HFFc6 (cell line): ENCODE measurements at regions not wholly inside any gene's neighbourhood (a gene's known extent, or its start where the extent isn't known, plus 50 kb on each side); places are given as distances from the start of the nearest gene placed in this dataset.
A peak's percentile ranks its signal among the peaks of the same experiment; 100 is the strongest.

Source experiments
- DNase-seq: peaks from one replicate; pipeline ENCODE4 v3.0.0-alpha.2; 2018
- H3K27ac Mint-ChIP-seq: 2 replicates; pipeline ENCODE4 v1.8.0; 2020; ENCODE audit warnings: mild to moderate bottlenecking, mixed read lengths
- H3K27me3 Mint-ChIP-seq: 2 replicates; pipeline ENCODE4 v1.8.0; 2021; ENCODE audit warnings: mild to moderate bottlenecking, moderate library complexity, mixed read lengths; ENCODE audit not compliant: insufficient read depth
- H3K36me3 Mint-ChIP-seq: 2 replicates; pipeline ENCODE4 v1.8.0; 2021; ENCODE audit warnings: low read depth, mixed read lengths
- H3K4me1 Mint-ChIP-seq: 2 replicates; pipeline ENCODE4 v1.8.0; 2020; ENCODE audit warnings: low read depth, mixed read lengths
- H3K4me3 Mint-ChIP-seq: 2 replicates; pipeline ENCODE4 v1.8.0; 2020; ENCODE audit warnings: mild to moderate bottlenecking, moderate library complexity, mixed read lengths
- H3K9me3 Mint-ChIP-seq: 2 replicates; pipeline ENCODE4 v1.8.0; 2020; ENCODE audit warnings: mild to moderate bottlenecking, mixed read lengths
- CTCF ChIP-seq: fragments of 200-600 bp; sonication (generic); IDR thresholded peaks from 2 replicates; pipeline ENCODE4 v1.5.0; 2021; ENCODE audit warnings: antibody characterized with exemption, mild to moderate bottlenecking

DNA sequence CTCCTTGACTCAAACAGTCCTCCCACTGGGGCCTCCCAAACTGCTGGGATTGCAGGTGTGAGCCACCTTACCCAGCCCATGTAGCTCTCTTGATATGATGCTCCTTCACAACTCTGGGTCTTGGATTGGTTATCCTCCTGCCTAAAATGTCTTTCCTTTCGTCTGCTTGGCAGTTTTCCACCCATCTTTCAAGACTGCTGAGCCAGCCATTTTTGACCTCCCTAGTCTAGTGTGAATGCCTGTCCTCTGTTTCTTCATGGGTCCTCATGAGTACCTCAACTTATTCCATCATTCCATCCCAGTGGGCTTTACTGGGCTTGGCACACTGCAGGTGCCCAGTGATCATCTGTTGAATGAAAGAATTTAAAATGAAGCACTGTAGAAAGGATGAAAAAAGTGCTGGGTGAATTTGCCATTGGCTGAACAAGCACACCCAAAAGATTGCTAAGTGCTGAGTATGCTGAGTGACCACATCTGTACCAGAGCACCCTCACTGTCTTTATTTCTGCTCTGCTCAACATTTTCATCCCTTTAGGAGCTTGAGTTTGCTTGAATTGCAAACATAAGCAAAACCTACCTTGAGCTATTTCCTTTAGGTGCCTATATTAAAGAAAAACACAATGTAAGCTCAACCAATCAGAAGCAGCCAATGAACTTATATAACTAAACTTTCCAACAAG lies 84.8 kb upstream of the FAM169A start:
- H3K9me3 Mint-ChIP-seq = peaks cover 5% of the 10 kb centered on the region
- peak overlapping the region; percentile 84 for H3K27ac Mint-ChIP-seq
- peak overlapping the region; percentile 72 for H3K4me3 Mint-ChIP-seq
- TF ChIP-seq CTCF = no peak
- peaks cover 96% of the 10 kb centered on the region for H3K4me1 Mint-ChIP-seq
- DNase-seq = peak; percentile 32
- H3K27me3 Mint-ChIP-seq = no peaks in the 10 kb centered on the region
- peaks cover 7% of the 10 kb centered on the region for H3K36me3 Mint-ChIP-seq

DNA sequence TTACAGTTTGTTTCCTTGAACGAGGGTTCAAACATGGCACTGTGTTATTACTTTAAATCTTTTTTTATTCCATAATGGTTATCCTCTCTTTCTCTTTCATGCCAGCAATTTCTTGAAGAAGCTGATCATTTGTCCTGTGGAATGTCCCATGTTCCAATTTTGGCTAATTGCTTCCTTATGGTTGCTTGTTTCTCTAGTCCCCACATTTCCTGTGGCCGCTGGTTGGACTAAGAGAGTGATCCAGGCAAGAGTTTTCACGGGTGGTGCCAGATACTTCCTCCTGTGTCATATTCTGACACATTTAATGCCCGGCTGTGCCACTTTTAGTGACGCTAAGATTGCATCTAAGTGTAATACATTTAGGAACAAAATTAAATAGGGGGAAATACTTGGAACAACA lies 83.8 kb upstream of the FAM169A start:
- H3K4me1 Mint-ChIP-seq = peaks cover 95% of the 10 kb centered on the region
- peak overlapping the region; percentile 72 for H3K4me3 Mint-ChIP-seq

DNA sequence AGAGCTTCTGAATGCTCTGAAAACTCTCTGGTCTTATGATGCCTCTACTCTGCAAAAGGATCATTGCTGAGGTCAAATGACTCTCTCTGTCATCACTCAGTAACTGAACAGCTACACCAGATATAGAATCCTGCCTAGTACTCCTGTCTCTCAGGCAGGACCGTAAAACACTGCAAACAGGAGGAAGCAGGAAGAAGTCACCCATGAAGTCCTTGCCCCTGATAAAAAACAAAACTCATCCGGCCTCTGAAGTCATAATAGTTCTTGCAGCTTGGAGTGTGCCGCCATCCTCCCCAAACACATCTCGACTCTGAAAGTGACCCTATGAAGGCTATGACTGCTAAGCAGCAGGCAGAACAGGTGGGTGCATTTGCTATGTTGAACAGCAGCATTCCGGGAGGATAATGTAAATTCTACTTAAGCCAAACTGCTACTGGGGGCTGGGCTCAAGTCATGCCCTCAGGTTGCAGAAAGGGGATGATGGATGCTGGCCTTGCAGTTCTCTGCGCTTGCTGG lies 81.9 kb upstream of the FAM169A start:
- TF ChIP-seq CTCF = no peak
- no peaks in the 10 kb centered on the region for H3K36me3 Mint-ChIP-seq
- H3K4me1 Mint-ChIP-seq = peaks cover 79% of the 10 kb centered on the region
- peak overlapping the region; percentile 73 for H3K4me3 Mint-ChIP-seq
- peak overlapping the region; percentile 78 for H3K27ac Mint-ChIP-seq
- peak; percentile 52 for DNase-seq
- no peaks in the 10 kb centered on the region for H3K9me3 Mint-ChIP-seq
- H3K27me3 Mint-ChIP-seq = no peaks in the 10 kb centered on the region

More for the DNA sequence above, 83.8 kb upstream of the FAM169A start:
- Mint-ChIP-seq H3K27ac (peak overlapping the region; percentile 84), H3K27me3 (no peaks in the 10 kb centered on the region), H3K9me3 (no peaks in the 10 kb centered on the region), H3K36me3 (no peaks in the 10 kb centered on the region)
- DNase-seq = peak; percentile 56
- no peak for TF ChIP-seq CTCF

- Mint-ChIP-seq H3K27me3 (no peaks in the 10 kb centered on the region), H3K4me1 (peaks cover 63% of the 10 kb centered on the region), H3K4me3 (no peak overlapping the region), H3K36me3 (no peaks in the 10 kb centered on the region), H3K9me3 (no peaks in the 10 kb centered on the region), H3K27ac (no peak overlapping the region)
- TF ChIP-seq CTCF = no peak
- DNase-seq = no peak
Measured at GRCh38 chr5:74946471-74946870, 80.3 kb upstream of the FAM169A start.

- no peak for TF ChIP-seq CTCF
- Mint-ChIP-seq H3K4me1 (peaks cover 55% of the 10 kb centered on the region), H3K27ac (no peak overlapping the region), H3K27me3 (no peaks in the 10 kb centered on the region), H3K36me3 (no peaks in the 10 kb centered on the region), H3K4me3 (no peak overlapping the region), H3K9me3 (no peaks in the 10 kb centered on the region)
- DNase-seq = no peak
Measured at GRCh38 chr5:74945561-74946165, 79.5 kb upstream of the FAM169A start.
